ENCODE measurements at regions not wholly inside any gene's neighbourhood (a gene's known extent, or its start where the extent isn't known, plus 50 kb on each side); places are given as distances from the start of the nearest gene placed in this dataset.

GRCh38 chr16:26554030-26554429, 512.7 kb upstream of the C16orf82 start:
- H3K4me3 ChIP-seq (ENCODE audit: low read depth, low read length): no peak overlapping the region
- no peak for DNase-seq (ENCODE audit: low read depth)
- TF ChIP-seq CTCF (conservative IDR thresholded peaks at IDR 0.05; ENCODE audit: low read depth, low read length): no peak

DNA sequence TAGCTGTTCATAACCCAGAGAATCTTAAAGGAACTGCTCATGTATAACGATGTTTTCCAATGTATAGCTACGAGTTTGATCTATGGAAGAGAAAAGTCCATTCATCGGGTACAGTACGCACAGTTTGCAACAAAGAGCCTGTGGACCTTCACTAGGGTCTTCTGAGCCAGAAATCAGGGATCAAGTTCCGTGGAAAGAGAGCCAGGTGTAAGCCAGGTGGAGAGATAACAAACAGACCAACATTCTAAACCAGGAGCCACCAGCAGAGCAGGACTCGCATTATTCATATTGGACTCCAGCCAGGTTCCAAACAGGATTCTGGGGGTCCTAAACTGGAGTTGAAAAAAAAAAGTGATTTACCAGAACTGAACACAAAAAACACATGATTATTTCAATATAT, 505.4 kb upstream of the C16orf82 start:
- no peak for DNase-seq (ENCODE audit: low read depth)
- no peak for TF ChIP-seq CTCF (conservative IDR thresholded peaks at IDR 0.05; ENCODE audit: low read depth, low read length)
- H3K4me3 ChIP-seq (ENCODE audit: low read depth, low read length): no peak overlapping the region

DNA sequence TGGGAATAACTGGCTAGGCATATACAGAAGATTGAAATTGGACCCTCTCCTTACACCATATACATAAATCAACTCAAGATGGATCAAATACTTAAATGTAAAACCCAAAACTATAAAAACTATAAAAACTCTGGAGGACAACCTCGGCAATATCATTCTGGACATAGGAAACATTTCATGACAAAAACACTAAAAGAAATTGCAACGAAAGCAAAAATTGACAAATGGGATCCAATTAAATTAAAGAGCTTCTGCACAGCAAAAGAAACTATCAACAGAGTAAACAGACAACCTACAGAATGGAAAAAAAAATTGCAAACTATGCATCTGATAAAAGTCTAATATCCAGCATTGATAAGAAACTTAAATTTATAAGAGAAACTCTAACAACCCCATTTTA, 503.7 kb upstream of the C16orf82 start:
- DNase-seq (ENCODE audit: low read depth): no peak
- H3K4me3 ChIP-seq (ENCODE audit: low read depth, low read length): no peak overlapping the region
- TF ChIP-seq CTCF (conservative IDR thresholded peaks at IDR 0.05; ENCODE audit: low read depth, low read length): no peak

GRCh38 chr16:26567356-26567755, 499.4 kb upstream of the C16orf82 start:
- H3K4me3 ChIP-seq (ENCODE audit: low read depth, low read length): no peak overlapping the region
- no peak for TF ChIP-seq CTCF (conservative IDR thresholded peaks at IDR 0.05; ENCODE audit: low read depth, low read length)
- no peak for DNase-seq (ENCODE audit: low read depth)

DNA sequence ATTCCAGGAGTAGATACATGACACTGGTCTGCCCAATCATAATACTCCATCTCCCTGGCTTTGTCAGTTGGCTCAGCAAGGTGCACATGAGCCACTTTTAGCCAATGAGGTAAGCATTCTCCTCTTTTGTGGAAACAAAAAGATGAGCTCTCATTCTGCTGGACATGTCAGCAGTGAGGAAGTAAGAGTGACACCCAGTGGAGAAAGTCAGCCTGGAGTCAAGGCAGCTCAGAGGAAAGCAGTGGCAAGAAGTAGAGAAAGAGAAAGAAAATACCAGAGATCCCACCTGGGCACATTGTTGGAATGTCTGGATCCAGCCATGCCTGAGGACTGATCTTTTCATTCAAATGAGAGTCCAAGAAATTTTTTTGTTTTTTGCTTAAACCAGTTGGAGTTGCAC, 496.9 kb upstream of the C16orf82 start:
- no peak overlapping the region for H3K4me3 ChIP-seq (ENCODE audit: low read depth, low read length)
- peak; percentile 29 for TF ChIP-seq CTCF (conservative IDR thresholded peaks at IDR 0.05; ENCODE audit: low read depth, low read length)
- DNase-seq (ENCODE audit: low read depth): no peak

- no peak for DNase-seq (ENCODE audit: low read depth)
- no peak for TF ChIP-seq CTCF (conservative IDR thresholded peaks at IDR 0.05; ENCODE audit: low read depth, low read length)
- H3K4me3 ChIP-seq (ENCODE audit: low read depth, low read length): no peak overlapping the region
Measured at GRCh38 chr16:26578748-26579147, 488.0 kb upstream of the C16orf82 start.

DNA sequence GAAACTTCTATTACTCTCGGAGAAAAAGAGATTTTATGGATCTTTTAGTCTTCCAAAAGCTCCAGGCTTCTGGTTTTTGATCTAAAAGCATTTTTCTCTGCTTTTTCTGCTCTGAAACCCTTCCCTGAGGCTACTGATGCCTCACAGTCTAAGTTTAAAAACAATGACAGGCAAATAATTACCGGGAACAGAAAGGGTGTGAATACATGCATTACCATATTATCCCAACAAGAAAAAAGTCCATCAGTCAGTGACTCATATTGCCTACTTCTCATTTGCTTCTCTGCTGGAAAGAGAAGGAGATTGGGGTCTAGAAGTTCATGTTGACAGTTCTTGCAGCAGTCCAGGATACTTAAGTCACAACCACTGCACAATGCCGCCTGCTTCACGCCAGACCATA, 482.9 kb upstream of the C16orf82 start:
- no peak for DNase-seq (ENCODE audit: low read depth)
- H3K4me3 ChIP-seq (ENCODE audit: low read depth, low read length): no peak overlapping the region
- no peak for TF ChIP-seq CTCF (conservative IDR thresholded peaks at IDR 0.05; ENCODE audit: low read depth, low read length)
